GM12864 (cell line): ENCODE measurements at regions not wholly inside any gene's neighbourhood (a gene's known extent, or its start where the extent isn't known, plus 50 kb on each side); places are given as distances from the start of the nearest gene placed in this dataset.

Experiments used
- DNase-seq: peaks from one replicate; pipeline ENCODE4 v3.0.0-alpha.2; 2011; ENCODE audit warnings: low read depth
- H3K4me3 ChIP-seq: 2 replicates; pipeline ENCODE4 v1.5.1; 2011; ENCODE audit warnings: mild to moderate bottlenecking, low read depth, low read length, control low read depth
- TF ChIP-seq, protein P1 (sequence below): IDR thresholded peaks from 2 replicates; pipeline ENCODE4 v1.5.1; 2011; ENCODE audit warnings: low read depth, mild to moderate bottlenecking, moderate library complexity, low read length, control low read depth, inconsistent platforms; ENCODE audit errors: missing control alignments

DNA sequence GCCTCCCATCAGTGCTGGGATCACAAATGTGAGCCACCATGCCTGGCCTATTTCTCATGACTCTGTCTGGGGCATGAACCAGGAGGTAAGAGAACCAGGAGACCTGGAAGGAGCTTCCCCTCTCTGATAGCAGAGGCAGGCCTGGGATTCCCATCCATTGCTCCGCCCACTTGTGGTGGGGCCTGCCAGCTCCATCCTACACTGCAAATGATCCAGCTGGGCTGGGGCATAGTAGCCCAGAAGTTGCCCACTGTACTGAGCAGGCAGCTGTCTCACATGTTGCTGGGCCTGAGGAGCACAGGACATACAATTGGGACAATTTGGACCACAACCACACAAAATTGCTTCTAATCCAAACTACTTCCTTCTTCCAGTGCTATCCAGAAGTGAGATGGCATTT, 91.0 kb downstream of the MARCHF4 start:
- TF ChIP-seq, protein P1, sequence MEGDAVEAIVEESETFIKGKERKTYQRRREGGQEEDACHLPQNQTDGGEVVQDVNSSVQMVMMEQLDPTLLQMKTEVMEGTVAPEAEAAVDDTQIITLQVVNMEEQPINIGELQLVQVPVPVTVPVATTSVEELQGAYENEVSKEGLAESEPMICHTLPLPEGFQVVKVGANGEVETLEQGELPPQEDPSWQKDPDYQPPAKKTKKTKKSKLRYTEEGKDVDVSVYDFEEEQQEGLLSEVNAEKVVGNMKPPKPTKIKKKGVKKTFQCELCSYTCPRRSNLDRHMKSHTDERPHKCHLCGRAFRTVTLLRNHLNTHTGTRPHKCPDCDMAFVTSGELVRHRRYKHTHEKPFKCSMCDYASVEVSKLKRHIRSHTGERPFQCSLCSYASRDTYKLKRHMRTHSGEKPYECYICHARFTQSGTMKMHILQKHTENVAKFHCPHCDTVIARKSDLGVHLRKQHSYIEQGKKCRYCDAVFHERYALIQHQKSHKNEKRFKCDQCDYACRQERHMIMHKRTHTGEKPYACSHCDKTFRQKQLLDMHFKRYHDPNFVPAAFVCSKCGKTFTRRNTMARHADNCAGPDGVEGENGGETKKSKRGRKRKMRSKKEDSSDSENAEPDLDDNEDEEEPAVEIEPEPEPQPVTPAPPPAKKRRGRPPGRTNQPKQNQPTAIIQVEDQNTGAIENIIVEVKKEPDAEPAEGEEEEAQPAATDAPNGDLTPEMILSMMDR = no peak
- DNase-seq = no peak
- H3K4me3 ChIP-seq = no peak overlapping the region

GRCh38 chr2:216279459-216279858, 92.8 kb downstream of the MARCHF4 start:
- no peak for DNase-seq
- TF ChIP-seq, protein P1 = no peak
- no peak overlapping the region for H3K4me3 ChIP-seq

- no peak for DNase-seq
- TF ChIP-seq, protein P1 = no peak
- no peak overlapping the region for H3K4me3 ChIP-seq
These were observed 93.3 kb downstream of the MARCHF4 start for GRCh38 chr2:216279031-216279430.

DNA sequence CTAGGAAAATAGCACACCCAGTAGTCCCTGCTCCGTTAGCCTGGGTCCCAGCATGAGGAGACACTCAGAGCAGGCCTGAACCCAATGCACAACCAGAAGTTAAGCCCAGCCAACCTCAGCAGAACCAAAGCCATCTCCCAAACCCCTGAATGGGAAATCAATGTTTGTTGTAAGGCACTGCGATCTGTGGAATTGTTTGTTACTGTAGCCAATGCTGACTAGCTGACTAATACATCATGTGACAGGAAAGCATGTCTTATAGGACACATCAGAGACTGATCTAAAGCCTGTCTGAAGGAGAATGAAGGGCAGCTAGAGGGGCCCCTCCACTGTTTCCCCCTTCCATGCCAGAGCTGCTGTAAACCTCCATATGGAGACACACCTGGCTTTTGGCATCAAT, 96.4 kb downstream of the MARCHF4 start:
- H3K4me3 ChIP-seq = no peak overlapping the region
- TF ChIP-seq, protein P1 = no peak
- no peak for DNase-seq

DNA sequence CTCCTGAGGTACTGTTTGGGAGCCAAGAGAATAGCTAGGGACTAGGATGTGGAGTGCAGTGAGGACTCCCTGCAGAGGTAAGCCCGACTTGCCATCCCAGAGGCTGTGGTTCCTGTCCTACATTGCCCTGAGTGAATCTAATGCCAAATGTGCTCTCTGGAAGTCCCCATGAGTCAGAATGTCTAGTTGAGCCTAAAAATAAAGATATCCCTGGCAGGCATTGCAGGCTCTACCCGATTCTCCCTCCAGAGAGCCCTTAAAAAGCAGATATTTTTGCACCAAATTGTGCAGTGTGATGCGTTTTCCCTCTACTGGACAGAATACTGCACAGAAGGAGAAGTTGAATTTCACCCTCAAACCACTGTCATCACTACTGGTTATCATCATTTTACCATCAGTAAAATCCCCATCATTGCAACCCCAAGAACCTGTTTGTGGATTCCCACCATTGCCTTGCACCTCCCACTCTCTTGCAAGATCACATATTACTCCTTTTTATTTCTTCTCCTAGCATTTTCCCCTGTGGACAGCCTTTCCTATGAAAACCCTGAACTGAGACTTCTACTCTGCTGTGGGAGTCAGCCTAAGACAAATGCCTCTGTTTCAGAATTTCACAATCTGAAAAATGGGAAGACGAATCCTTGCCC, 98.0 kb downstream of the MARCHF4 start:
- TF ChIP-seq, protein P1 = no peak
- H3K4me3 ChIP-seq = no peak overlapping the region
- DNase-seq = no peak

GRCh38 chr2:216261042-216261537, 111.2 kb downstream of the MARCHF4 start:
- no peak for DNase-seq
- no peak overlapping the region for H3K4me3 ChIP-seq
- TF ChIP-seq, protein P1 = no peak

DNA sequence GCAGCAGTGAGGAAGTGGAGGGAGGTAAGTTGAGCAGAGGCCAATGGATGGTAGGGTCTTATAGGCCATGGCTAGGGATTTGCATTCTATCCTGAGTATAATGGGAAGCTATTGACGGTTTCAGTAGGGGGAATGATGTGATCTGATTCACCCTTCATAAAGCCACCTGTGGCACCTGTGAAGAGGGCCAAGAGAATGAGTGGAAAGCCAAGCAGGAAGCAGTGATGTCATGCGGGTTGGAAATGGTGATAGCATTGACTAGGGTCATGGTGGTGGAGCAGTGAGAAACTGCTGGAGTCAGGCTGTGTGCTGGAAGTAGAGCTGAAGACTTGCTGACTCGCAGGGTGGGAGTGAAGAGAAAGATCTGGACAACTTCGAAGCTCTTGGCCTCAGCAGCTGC, 111.7 kb downstream of the MARCHF4 start:
- DNase-seq = no peak
- TF ChIP-seq, protein P1 = no peak
- no peak overlapping the region for H3K4me3 ChIP-seq
